HEK293 (cell line): ENCODE measurements at regions not wholly inside any gene's neighbourhood (a gene's known extent, or its start where the extent isn't known, plus 50 kb on each side); places are given as distances from the start of the nearest gene placed in this dataset.

Experiments used
- CTCF ChIA-PET: fragments of 350-600 bp; formaldehyde crosslinking; extraction: SDS; loops from one replicate; lab custom pipeline; 2021; ENCODE audit warnings: antibody characterized with exemption; lab: Yijun Ruan, JAX
- POLR2A ChIA-PET: fragments of 300-600 bp; formaldehyde crosslinking; extraction: SDS; loops from one replicate; lab custom pipeline; 2020; ENCODE audit warnings: antibody characterized with exemption, inconsistent platforms; lab: Yijun Ruan, JAX
- H3K27ac ChIP-seq: fragments of 200-500 bp; sonication (Bioruptor generic); 2 replicates; pipeline ENCODE4 v1.5.1; 2014; ENCODE audit warnings: low read depth, low read length, control low read depth, inconsistent platforms; ENCODE audit errors: extremely low read depth
- H3K36me3 ChIP-seq, 2 experiments: fragments of 200-500 bp in 1 of 2; sonication (Bioruptor generic) in 1 of 2; 1 replicate in 1 of 2; 2 replicates in 1 of 2; pipeline ENCODE4 v1.5.1; 2014 to 2017; ENCODE audit warnings: inconsistent platforms in 2 of 2, low read length in 2 of 2; ENCODE audit not compliant: control insufficient read depth in 2 of 2, insufficient read depth in 1 of 2
- H3K4me1 ChIP-seq: fragments of 200-500 bp; sonication (Bioruptor generic); 2 replicates; pipeline ENCODE4 v1.5.1; 2014; ENCODE audit warnings: mild to moderate bottlenecking, low read length, inconsistent platforms; ENCODE audit not compliant: control insufficient read depth, insufficient read depth
- H3K4me3 ChIP-seq: 2 replicates; pipeline ENCODE4 v1.5.1; 2011; ENCODE audit warnings: low read depth, mild to moderate bottlenecking, control low read depth, low read length, moderate library complexity
- H3K9me3 ChIP-seq: fragments of 200-500 bp; sonication (Bioruptor generic); 2 replicates; pipeline ENCODE4 v1.5.1; 2014; ENCODE audit warnings: low read depth, low read length, inconsistent platforms; ENCODE audit not compliant: control insufficient read depth, insufficient read depth
- GLIS1 ChIP-seq: fragments of 450-650 bp; formaldehyde crosslinking; IDR thresholded peaks from 2 replicates; pipeline ENCODE4 v1.5.1; 2016; ENCODE audit warnings: missing biosample characterization, missing genetic modification characterization
- ZFP37 ChIP-seq: fragments of 450-650 bp; formaldehyde crosslinking; IDR thresholded peaks from 2 replicates; pipeline ENCODE4 v1.5.1; 2016; ENCODE audit warnings: missing biosample characterization, missing genetic modification characterization
- ZNF211 ChIP-seq: fragments of 450-650 bp; formaldehyde crosslinking; IDR thresholded peaks from 2 replicates; pipeline ENCODE4 v1.5.1; 2016; ENCODE audit warnings: low read depth, missing biosample characterization, missing genetic modification characterization
- ZNF239 ChIP-seq: fragments of 450-650 bp; formaldehyde crosslinking; IDR thresholded peaks from 2 replicates; pipeline ENCODE4 v1.5.1; 2016; ENCODE audit warnings: missing biosample characterization, missing genetic modification characterization
- ZNF274 ChIP-seq, 2 experiments: fragments of 200-500 bp in 1 of 2; fragments of 450-650 bp in 1 of 2; sonication (Bioruptor generic) in 1 of 2; formaldehyde crosslinking in 1 of 2; IDR thresholded peaks; 2 replicates each; pipeline versions ENCODE4 v1.5.1 to v1.6.1; 2014 to 2016; ENCODE audit warnings: borderline replicate concordance in 1 of 2, inconsistent platforms in 1 of 2, low read length in 1 of 2, missing biosample characterization in 1 of 2, missing genetic modification characterization in 1 of 2
- ZNF510 ChIP-seq: fragments of 450-650 bp; formaldehyde crosslinking; IDR thresholded peaks from 2 replicates; pipeline ENCODE4 v1.5.1; 2018; ENCODE audit warnings: mild to moderate bottlenecking, missing genetic modification characterization, missing biosample characterization; ENCODE audit not compliant: insufficient replicate concordance
- ZNF514 ChIP-seq: fragments of 450-650 bp; formaldehyde crosslinking; IDR thresholded peaks from 2 replicates; pipeline ENCODE4 v1.5.1; 2016; ENCODE audit warnings: missing biosample characterization, missing genetic modification characterization
- ZNF585B ChIP-seq: fragments of 450-650 bp; formaldehyde crosslinking; IDR thresholded peaks from 2 replicates; pipeline ENCODE4 v1.5.1; 2016; ENCODE audit warnings: missing biosample characterization, missing genetic modification characterization
- ZNF658 ChIP-seq: fragments of 450-650 bp; formaldehyde crosslinking; IDR thresholded peaks from 2 replicates; pipeline ENCODE4; 2016; ENCODE audit warnings: missing biosample characterization, missing genetic modification characterization
- ZNF747 ChIP-seq: fragments of 450-650 bp; formaldehyde crosslinking; IDR thresholded peaks from 2 replicates; pipeline ENCODE4 v1.5.1; 2016; ENCODE audit warnings: missing biosample characterization, missing genetic modification characterization
- ZNF837 ChIP-seq: fragments of 450-650 bp; formaldehyde crosslinking; IDR thresholded peaks from 2 replicates; pipeline ENCODE4 v1.5.1; 2016; ENCODE audit warnings: missing biosample characterization, missing genetic modification characterization
- ZSCAN30 ChIP-seq: fragments of 450-650 bp; IDR thresholded peaks from 2 replicates; pipeline ENCODE4 v1.5.1; 2018; ENCODE audit warnings: missing biosample characterization, mild to moderate bottlenecking, missing genetic modification characterization, moderate library complexity
- TF ChIP-seq, protein P1 (sequence below): fragments of 450-650 bp; formaldehyde crosslinking; IDR thresholded peaks from 2 replicates; pipeline ENCODE4 v1.5.1; 2016; ENCODE audit warnings: missing biosample characterization, missing genetic modification characterization
- TF ChIP-seq, protein P2 (sequence below): fragments of 450-650 bp; formaldehyde crosslinking; IDR thresholded peaks from 2 replicates; pipeline ENCODE4 v1.5.1; 2016; ENCODE audit warnings: missing biosample characterization, missing genetic modification characterization
- TF ChIP-seq, protein P3 (sequence below): fragments of 450-650 bp; formaldehyde crosslinking; IDR thresholded peaks from 2 replicates; pipeline ENCODE4 v1.5.1; 2016; ENCODE audit warnings: missing biosample characterization, missing genetic modification characterization

DNA sequence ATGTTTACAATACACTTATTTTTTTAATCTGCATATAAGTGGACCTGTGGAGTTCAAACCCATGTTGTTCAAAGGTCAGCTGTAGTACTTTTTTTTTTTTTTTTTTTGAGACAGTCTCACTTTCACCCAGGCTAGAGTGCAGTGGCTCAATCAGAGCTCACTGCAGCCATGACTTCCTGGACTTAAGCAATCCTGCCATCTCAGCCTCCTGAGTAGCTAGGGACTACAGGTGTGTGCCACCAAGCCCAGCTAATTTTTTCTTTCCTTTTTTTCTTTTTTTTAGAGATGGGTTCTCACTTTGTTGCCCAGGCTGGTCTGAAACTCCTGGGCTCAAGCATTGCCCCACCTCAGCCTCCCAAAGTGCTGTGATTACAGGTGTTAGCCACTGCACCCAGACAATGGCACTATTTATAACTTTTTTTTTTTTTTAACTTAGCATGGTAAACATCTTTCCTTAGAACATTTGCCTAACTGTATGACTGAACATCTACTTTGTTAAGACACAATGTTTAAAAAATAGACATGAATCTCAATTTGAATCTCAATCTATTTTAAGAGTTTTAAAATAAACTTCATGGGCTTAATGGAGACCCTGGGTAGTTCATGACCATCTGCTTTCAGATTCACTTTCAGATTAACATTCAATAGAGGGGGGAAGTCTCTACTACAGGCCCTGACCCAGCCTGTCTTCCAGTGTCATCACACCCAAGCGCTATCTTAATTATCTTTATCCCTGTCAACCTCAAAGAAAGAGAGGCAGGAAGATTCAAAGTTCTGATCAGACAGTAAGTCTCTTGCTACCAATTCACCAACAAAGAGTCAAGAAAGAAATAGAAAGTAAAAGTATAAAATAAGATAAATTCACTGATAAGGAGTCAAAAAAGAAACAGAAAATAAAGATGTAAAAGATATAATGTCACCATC lies 97.7 kb upstream of the DOCK9 start (continued):
- TF ChIP-seq, protein P1, sequence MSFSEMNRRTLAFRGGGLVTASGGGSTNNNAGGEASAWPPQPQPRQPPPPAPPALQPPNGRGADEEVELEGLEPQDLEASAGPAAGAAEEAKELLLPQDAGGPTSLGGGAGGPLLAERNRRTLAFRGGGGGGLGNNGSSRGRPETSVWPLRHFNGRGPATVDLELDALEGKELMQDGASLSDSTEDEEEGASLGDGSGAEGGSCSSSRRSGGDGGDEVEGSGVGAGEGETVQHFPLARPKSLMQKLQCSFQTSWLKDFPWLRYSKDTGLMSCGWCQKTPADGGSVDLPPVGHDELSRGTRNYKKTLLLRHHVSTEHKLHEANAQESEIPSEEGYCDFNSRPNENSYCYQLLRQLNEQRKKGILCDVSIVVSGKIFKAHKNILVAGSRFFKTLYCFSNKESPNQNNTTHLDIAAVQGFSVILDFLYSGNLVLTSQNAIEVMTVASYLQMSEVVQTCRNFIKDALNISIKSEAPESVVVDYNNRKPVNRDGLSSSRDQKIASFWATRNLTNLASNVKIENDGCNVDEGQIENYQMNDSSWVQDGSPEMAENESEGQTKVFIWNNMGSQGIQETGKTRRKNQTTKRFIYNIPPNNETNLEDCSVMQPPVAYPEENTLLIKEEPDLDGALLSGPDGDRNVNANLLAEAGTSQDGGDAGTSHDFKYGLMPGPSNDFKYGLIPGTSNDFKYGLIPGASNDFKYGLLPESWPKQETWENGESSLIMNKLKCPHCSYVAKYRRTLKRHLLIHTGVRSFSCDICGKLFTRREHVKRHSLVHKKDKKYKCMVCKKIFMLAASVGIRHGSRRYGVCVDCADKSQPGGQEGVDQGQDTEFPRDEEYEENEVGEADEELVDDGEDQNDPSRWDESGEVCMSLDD: no peak
- TF ChIP-seq, protein P2, sequence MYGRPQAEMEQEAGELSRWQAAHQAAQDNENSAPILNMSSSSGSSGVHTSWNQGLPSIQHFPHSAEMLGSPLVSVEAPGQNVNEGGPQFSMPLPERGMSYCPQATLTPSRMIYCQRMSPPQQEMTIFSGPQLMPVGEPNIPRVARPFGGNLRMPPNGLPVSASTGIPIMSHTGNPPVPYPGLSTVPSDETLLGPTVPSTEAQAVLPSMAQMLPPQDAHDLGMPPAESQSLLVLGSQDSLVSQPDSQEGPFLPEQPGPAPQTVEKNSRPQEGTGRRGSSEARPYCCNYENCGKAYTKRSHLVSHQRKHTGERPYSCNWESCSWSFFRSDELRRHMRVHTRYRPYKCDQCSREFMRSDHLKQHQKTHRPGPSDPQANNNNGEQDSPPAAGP: no peak

DNA sequence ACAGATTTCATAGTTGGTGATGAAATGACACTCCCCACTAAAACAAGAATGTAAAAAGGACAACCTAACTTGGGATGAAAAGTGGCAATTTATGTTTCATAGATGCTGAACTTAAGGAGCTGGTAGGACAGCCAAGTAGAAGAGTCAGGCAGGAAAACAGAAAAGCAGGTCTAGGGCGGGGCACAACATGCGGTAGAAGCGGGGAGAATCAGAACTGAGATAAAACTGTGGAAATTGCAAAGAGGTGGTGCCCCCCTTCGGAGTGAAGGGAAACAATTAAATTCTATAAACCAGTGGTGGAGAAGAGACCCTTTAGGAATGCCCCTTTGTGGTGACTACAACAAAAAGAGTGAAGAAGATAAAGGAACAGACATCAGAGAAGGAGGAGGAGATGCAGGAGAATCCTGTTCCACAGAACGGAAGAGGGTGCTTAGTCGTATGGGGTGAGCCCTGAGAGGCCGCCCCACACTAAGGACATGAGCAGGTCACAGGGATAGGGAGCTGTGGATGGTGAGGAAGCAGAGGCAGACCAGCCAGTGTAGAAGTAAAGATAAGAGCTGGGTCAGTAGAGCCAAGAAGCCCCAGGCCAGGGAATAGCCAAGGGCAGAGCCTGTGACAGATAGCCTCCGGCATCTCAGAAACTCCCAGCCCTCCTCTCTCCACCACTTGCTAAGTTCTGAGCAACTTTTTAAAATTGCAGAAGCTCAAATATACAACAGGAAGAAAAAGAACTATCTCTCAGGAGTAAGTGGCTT lies 100.3 kb upstream of the DOCK9 start:
- H3K36me3 ChIP-seq: no peaks in the 10 kb centered on the region
- TF ChIP-seq ZFP37 (tag by site-specific recombination): no peak
- no peak for TF ChIP-seq ZNF510
- TF ChIP-seq ZNF274 (IDR thresholded peaks at IDR 0.05; ENCODE audit: low read length): no peak
- no peak for TF ChIP-seq ZNF274 (tag by site-specific recombination; IDR thresholded peaks at IDR 0.05; ENCODE audit: borderline replicate concordance)
- TF ChIP-seq GLIS1 (tag by site-specific recombination): no peak
- no peak for TF ChIP-seq ZSCAN30 (tag by site-specific recombination)
- TF ChIP-seq ZNF585B (tag by site-specific recombination): no peak
- TF ChIP-seq, all 188 proteins: peak for 0
- Histone ChIP-seq H3K27ac (no peak overlapping the region), H3K4me1 (no peaks in the 10 kb centered on the region), H3K4me3 (no peak overlapping the region), H3K9me3 (no peaks in the 10 kb centered on the region)
- ChIA-PET POLR2A (no interaction called here), CTCF (no interaction called here)

DNA sequence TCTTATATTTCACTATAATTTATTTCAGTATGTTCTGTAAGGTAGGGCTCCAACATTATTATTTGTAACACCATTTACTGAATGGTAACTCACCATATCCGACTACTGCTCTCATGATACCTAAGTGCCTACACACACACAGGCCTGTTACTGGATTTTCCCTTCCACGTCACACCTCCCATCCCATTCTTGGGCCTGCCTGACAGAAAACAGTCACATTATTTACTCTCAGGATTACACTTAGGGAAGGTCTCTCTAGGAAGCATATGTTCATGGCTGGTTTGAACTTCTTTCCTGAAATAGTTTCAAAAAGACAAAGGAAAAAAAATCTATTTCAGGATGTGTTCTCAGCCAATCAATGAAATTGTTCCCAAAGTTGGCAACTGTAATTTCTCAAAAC lies 102.3 kb upstream of the DOCK9 start:
- Histone ChIP-seq H3K4me1 (no peaks in the 10 kb centered on the region), H3K36me3 (no peaks in the 10 kb centered on the region), H3K9me3 (no peaks in the 10 kb centered on the region), H3K27ac (no peak overlapping the region), H3K4me3 (no peak overlapping the region)
- POLR2A ChIA-PET: no interaction called here
- CTCF ChIA-PET: no interaction called here
- TF ChIP-seq ZNF837 (tag by site-specific recombination) (no peak), ZNF239 (tag by site-specific recombination) (no peak), ZNF658 (tag by site-specific recombination) (no peak), ZNF514 (tag by site-specific recombination) (no peak), ZNF211 (tag by site-specific recombination) (no peak), ZNF747 (tag by site-specific recombination) (no peak)
- TF ChIP-seq, protein P3, sequence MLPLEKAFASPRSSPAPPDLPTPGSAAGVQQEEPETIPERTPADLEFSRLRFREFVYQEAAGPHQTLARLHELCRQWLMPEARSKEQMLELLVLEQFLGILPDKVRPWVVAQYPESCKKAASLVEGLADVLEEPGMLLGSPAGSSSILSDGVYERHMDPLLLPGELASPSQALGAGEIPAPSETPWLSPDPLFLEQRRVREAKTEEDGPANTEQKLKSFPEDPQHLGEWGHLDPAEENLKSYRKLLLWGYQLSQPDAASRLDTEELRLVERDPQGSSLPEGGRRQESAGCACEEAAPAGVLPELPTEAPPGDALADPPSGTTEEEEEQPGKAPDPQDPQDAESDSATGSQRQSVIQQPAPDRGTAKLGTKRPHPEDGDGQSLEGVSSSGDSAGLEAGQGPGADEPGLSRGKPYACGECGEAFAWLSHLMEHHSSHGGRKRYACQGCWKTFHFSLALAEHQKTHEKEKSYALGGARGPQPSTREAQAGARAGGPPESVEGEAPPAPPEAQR (tag by site-specific recombination): no peak
